ENCODE measurements at regions not wholly inside any gene's neighbourhood (a gene's known extent, or its start where the extent isn't known, plus 50 kb on each side); places are given as distances from the start of the nearest gene placed in this dataset.

GRCh38 chr10:123424537-123424936 is 241.6 kb upstream of the GPR26 start:
- Histone ChIP-seq H3K4me3 (ENCODE audit: low read depth, low read length) (no peak overlapping the region), H3K9me3 (ENCODE audit: control insufficient read depth, insufficient read depth, low read depth, low read length) (no peaks in the 10 kb centered on the region), H3K27ac (ENCODE audit: extremely low read depth, low read depth, low read length) (no peak overlapping the region), H3K36me3 (ENCODE audit: control insufficient read depth in 2 of 2, insufficient read depth in 1 of 2, low read length in 2 of 2) (no peaks in the 10 kb centered on the region), H3K4me1 (ENCODE audit: control insufficient read depth, insufficient read depth, low read length) (no peaks in the 10 kb centered on the region)
- TF ChIP-seq, protein P1, sequence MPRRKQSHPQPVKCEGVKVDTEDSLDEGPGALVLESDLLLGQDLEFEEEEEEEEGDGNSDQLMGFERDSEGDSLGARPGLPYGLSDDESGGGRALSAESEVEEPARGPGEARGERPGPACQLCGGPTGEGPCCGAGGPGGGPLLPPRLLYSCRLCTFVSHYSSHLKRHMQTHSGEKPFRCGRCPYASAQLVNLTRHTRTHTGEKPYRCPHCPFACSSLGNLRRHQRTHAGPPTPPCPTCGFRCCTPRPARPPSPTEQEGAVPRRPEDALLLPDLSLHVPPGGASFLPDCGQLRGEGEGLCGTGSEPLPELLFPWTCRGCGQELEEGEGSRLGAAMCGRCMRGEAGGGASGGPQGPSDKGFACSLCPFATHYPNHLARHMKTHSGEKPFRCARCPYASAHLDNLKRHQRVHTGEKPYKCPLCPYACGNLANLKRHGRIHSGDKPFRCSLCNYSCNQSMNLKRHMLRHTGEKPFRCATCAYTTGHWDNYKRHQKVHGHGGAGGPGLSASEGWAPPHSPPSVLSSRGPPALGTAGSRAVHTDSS (tag by site-specific recombination; IDR thresholded peaks at IDR 0.05): no peak
- no peak for TF ChIP-seq ZNF341 (tag by site-specific recombination; IDR thresholded peaks at IDR 0.05; ENCODE audit: low read depth)
- no peak for TF ChIP-seq IKZF3 (tag by site-specific recombination; IDR thresholded peaks at IDR 0.05)
- no peak for TF ChIP-seq FEZF1 (tag by site-specific recombination; IDR thresholded peaks at IDR 0.05)
- no peak for TF ChIP-seq ZNF133 (tag by site-specific recombination; IDR thresholded peaks at IDR 0.05)
- no peak for TF ChIP-seq ZNF211 (tag by site-specific recombination; IDR thresholded peaks at IDR 0.05; ENCODE audit: low read depth)
- TF ChIP-seq, protein P2, sequence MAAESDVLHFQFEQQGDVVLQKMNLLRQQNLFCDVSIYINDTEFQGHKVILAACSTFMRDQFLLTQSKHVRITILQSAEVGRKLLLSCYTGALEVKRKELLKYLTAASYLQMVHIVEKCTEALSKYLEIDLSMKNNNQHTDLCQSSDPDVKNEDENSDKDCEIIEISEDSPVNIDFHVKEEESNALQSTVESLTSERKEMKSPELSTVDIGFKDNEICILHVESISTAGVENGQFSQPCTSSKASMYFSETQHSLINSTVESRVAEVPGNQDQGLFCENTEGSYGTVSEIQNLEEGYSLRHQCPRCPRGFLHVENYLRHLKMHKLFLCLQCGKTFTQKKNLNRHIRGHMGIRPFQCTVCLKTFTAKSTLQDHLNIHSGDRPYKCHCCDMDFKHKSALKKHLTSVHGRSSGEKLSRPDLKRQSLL (tag by site-specific recombination; IDR thresholded peaks at IDR 0.05): no peak
- no peak for TF ChIP-seq MYNN (tag by site-specific recombination; IDR thresholded peaks at IDR 0.05; ENCODE audit: borderline replicate concordance)
- no peak for TF ChIP-seq ZNF571 (tag by site-specific recombination; IDR thresholded peaks at IDR 0.05)
- TF ChIP-seq ZNF510 (tag by site-specific recombination; IDR thresholded peaks at IDR 0.05; ENCODE audit: insufficient replicate concordance): no peak
- TF ChIP-seq ZNF777 (tag by site-specific recombination; IDR thresholded peaks at IDR 0.05; ENCODE audit: borderline replicate concordance): no peak
- TF ChIP-seq ZNF169 (tag by site-specific recombination; IDR thresholded peaks at IDR 0.05): no peak
- TF ChIP-seq HOXA7 (CRISPR knock-in tag; IDR thresholded peaks at IDR 0.05; ENCODE audit: borderline replicate concordance): no peak
- no peak for TF ChIP-seq ZNF624 (tag by site-specific recombination; IDR thresholded peaks at IDR 0.05)
- no peak for TF ChIP-seq PRDM2 (tag by site-specific recombination; IDR thresholded peaks at IDR 0.05; ENCODE audit: borderline replicate concordance)
- no peak for TF ChIP-seq GLIS2 (tag by site-specific recombination; IDR thresholded peaks at IDR 0.05)
- TF ChIP-seq ZNF529 (tag by site-specific recombination; IDR thresholded peaks at IDR 0.05; ENCODE audit: insufficient replicate concordance): no peak
- no peak for TF ChIP-seq ZNF707 (tag by site-specific recombination; IDR thresholded peaks at IDR 0.05)
- ChIA-PET POLR2A (no interaction called here), CTCF (no interaction called here)

GRCh38 chr10:123425680-123426079 is 240.5 kb upstream of the GPR26 start:
- H3K36me3 ChIP-seq (ENCODE audit: control insufficient read depth in 2 of 2, insufficient read depth in 1 of 2, low read length in 2 of 2): no peaks in the 10 kb centered on the region
- ChIA-PET POLR2A (interaction anchor here (0.7 kb wide), 1 partner anchor 137 kb away, joined by 9 read pairs; no protein-coding TSS in a partner anchor), CTCF (no interaction called here)
- H3K4me3 ChIP-seq (ENCODE audit: low read depth, low read length): no peak overlapping the region
- no peaks in the 10 kb centered on the region for H3K4me1 ChIP-seq (ENCODE audit: control insufficient read depth, insufficient read depth, low read length)
- H3K9me3 ChIP-seq (ENCODE audit: control insufficient read depth, insufficient read depth, low read depth, low read length): no peaks in the 10 kb centered on the region
- H3K27ac ChIP-seq (ENCODE audit: extremely low read depth, low read depth, low read length): no peak overlapping the region
- no peak for TF ChIP-seq ZNF530 (tag by site-specific recombination; IDR thresholded peaks at IDR 0.05; ENCODE audit: low read depth)
- no peak for TF ChIP-seq ZNF10 (tag by site-specific recombination; IDR thresholded peaks at IDR 0.05)
- no peak for TF ChIP-seq ZNF571 (tag by site-specific recombination; IDR thresholded peaks at IDR 0.05)
- no peak for TF ChIP-seq ZEB2 (tag by site-specific recombination; IDR thresholded peaks at IDR 0.05)
- TF ChIP-seq, protein P3, sequence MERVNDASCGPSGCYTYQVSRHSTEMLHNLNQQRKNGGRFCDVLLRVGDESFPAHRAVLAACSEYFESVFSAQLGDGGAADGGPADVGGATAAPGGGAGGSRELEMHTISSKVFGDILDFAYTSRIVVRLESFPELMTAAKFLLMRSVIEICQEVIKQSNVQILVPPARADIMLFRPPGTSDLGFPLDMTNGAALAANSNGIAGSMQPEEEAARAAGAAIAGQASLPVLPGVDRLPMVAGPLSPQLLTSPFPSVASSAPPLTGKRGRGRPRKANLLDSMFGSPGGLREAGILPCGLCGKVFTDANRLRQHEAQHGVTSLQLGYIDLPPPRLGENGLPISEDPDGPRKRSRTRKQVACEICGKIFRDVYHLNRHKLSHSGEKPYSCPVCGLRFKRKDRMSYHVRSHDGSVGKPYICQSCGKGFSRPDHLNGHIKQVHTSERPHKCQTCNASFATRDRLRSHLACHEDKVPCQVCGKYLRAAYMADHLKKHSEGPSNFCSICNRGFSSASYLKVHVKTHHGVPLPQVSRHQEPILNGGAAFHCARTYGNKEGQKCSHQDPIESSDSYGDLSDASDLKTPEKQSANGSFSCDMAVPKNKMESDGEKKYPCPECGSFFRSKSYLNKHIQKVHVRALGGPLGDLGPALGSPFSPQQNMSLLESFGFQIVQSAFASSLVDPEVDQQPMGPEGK (tag by site-specific recombination; IDR thresholded peaks at IDR 0.05): no peak
- TF ChIP-seq PRDM1 (tag by site-specific recombination; IDR thresholded peaks at IDR 0.05): no peak
- TF ChIP-seq ZFP69B (tag by site-specific recombination; IDR thresholded peaks at IDR 0.05): no peak
- TF ChIP-seq ZFHX2 (tag by site-specific recombination; conservative IDR thresholded peaks at IDR 0.05): no peak
- TF ChIP-seq, protein P4, sequence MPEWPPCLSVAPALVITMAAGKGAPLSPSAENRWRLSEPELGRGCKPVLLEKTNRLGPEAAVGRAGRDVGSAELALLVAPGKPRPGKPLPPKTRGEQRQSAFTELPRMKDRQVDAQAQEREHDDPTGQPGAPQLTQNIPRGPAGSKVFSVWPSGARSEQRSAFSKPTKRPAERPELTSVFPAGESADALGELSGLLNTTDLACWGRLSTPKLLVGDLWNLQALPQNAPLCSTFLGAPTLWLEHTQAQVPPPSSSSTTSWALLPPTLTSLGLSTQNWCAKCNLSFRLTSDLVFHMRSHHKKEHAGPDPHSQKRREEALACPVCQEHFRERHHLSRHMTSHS (tag by site-specific recombination; IDR thresholded peaks at IDR 0.05): no peak

Measured in HEK293 (cell line).